HL-60 (cell line): ENCODE measurements at regions not wholly inside any gene's neighbourhood (a gene's known extent, or its start where the extent isn't known, plus 50 kb on each side); places are given as distances from the start of the nearest gene placed in this dataset.

Experiments
- DNase-seq, 2 experiments: peaks; one replicate each; pipeline ENCODE4 v3.0.0-alpha.2; 2010 to 2020; ENCODE audit warnings: low read depth in 1 of 2, low spot score in 1 of 2
- H3K27ac ChIP-seq: fragments of 250-450 bp; sonication (Bioruptor Pico); replicated peaks from 2 replicates; pipeline ENCODE4 v1.5.1; 2020; ENCODE audit warnings: mild to moderate bottlenecking, moderate library complexity
- H3K27me3 ChIP-seq: fragments of 250-450 bp; sonication (Bioruptor Pico); 2 replicates; pipeline ENCODE4 v1.5.1; 2021; ENCODE audit warnings: mild to moderate bottlenecking, moderate library complexity; ENCODE audit not compliant: insufficient read depth, poor library complexity, severe bottlenecking
- H3K4me3 ChIP-seq: replicated peaks from 2 replicates; pipeline ENCODE4 v1.5.1; 2011; ENCODE audit warnings: mild to moderate bottlenecking, control low read depth, low read length; ENCODE audit not compliant: insufficient read depth
- GABPA ChIP-seq: IDR thresholded peaks from 2 replicates; pipeline ENCODE4 v1.6.1; 2012; ENCODE audit warnings: low read depth
- POLR2AphosphoS5 ChIP-seq: IDR thresholded peaks from 2 replicates; pipeline ENCODE4 v1.6.1; 2012; ENCODE audit warnings: low read depth
- REST ChIP-seq: IDR thresholded peaks from 2 replicates; pipeline ENCODE4 v1.6.1; 2012; ENCODE audit warnings: low read depth; ENCODE audit not compliant: insufficient replicate concordance
- SPI1 ChIP-seq: IDR thresholded peaks from 2 replicates; pipeline ENCODE4 v1.6.1; 2012; ENCODE audit warnings: low read depth, mild to moderate bottlenecking, borderline replicate concordance
- TF ChIP-seq, protein P1 (sequence below): IDR thresholded peaks from one replicate; pipeline ENCODE4 v1.5.1; 2011; ENCODE audit warnings: low read length, control low read depth, inconsistent platforms; ENCODE audit not compliant: insufficient read depth

DNA sequence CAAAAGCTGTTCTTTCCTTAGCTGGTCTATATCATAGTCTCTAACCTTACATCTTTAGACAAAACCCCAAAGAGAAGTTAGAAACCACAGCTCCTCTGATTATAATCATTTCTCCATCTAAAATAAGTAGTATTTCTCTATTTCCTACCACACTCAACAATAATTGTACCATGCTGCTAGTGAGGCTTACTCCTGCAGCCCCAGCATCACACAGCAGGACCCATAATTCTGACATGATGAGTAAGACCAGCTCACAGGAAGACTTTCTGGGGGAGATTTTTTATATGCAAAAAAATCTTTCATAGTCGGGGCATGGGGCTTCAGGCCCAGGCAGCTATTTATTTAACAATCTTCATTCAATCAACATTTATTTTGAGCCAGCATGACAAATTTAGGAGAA lies 441.6 kb downstream of the DYNC2H1 start:
- no peak overlapping the region for H3K4me3 ChIP-seq
- TF ChIP-seq, protein P1, sequence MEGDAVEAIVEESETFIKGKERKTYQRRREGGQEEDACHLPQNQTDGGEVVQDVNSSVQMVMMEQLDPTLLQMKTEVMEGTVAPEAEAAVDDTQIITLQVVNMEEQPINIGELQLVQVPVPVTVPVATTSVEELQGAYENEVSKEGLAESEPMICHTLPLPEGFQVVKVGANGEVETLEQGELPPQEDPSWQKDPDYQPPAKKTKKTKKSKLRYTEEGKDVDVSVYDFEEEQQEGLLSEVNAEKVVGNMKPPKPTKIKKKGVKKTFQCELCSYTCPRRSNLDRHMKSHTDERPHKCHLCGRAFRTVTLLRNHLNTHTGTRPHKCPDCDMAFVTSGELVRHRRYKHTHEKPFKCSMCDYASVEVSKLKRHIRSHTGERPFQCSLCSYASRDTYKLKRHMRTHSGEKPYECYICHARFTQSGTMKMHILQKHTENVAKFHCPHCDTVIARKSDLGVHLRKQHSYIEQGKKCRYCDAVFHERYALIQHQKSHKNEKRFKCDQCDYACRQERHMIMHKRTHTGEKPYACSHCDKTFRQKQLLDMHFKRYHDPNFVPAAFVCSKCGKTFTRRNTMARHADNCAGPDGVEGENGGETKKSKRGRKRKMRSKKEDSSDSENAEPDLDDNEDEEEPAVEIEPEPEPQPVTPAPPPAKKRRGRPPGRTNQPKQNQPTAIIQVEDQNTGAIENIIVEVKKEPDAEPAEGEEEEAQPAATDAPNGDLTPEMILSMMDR = no peak
- TF ChIP-seq POLR2AphosphoS5 (no peak), REST (no peak), SPI1 (no peak), GABPA (no peak)
- DNase-seq = no peak
- H3K27me3 ChIP-seq = no peaks in the 10 kb centered on the region
- no peak overlapping the region for H3K27ac ChIP-seq

DNA sequence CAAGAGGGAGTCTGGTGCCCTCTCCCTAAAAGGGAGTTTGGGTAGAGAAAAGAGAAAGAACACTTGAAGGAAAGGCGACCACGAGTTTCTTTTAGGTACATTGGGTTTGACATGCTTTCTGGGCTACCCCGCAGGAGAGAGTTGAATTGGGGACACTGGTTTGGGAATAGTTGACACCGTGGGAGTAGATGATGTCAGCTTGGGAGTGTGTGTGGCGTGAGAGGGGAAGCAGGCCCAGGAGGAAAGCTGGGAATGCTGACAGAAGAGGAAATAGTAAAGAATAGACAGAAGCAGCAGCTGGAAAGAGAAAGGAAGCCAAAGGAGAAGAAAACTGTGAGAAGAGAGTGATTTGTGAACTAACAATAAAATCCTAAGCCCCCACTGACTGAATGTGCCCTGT lies 442.9 kb downstream of the DYNC2H1 start:
- no peak overlapping the region for H3K4me3 ChIP-seq
- no peaks in the 10 kb centered on the region for H3K27me3 ChIP-seq
- DNase-seq = no peak
- TF ChIP-seq GABPA = no peak
- TF ChIP-seq, protein P1 = no peak
- no peak for TF ChIP-seq POLR2AphosphoS5
- no peak for TF ChIP-seq REST
- no peak for TF ChIP-seq SPI1
- H3K27ac ChIP-seq = no peak overlapping the region

- no peaks in the 10 kb centered on the region for H3K27me3 ChIP-seq
- no peak for TF ChIP-seq REST
- TF ChIP-seq, protein P1 = no peak
- no peak for TF ChIP-seq SPI1
- no peak for TF ChIP-seq GABPA
- no peak for TF ChIP-seq POLR2AphosphoS5
- no peak for DNase-seq
- H3K27ac ChIP-seq = no peak overlapping the region
- H3K4me3 ChIP-seq = no peak overlapping the region
Measured at GRCh38 chr11:103556171-103556570, 446.9 kb downstream of the DYNC2H1 start.
